ENCODE measurements at regions not wholly inside any gene's neighbourhood (a gene's known extent, or its start where the extent isn't known, plus 50 kb on each side); places are given as distances from the start of the nearest gene placed in this dataset.

GRCh38 chr11:38683484-38683883 lies 2085.4 kb upstream of the RAG2 start:
- WGBS (ENCODE audit: insufficient coverage, insufficient replicate concordance, low lambda C conversion rate, missing lambda C conversion rate) = 23% methylated on average over 2 of the region's 2 CpGs
- FAIRE-seq = no peak

DNA sequence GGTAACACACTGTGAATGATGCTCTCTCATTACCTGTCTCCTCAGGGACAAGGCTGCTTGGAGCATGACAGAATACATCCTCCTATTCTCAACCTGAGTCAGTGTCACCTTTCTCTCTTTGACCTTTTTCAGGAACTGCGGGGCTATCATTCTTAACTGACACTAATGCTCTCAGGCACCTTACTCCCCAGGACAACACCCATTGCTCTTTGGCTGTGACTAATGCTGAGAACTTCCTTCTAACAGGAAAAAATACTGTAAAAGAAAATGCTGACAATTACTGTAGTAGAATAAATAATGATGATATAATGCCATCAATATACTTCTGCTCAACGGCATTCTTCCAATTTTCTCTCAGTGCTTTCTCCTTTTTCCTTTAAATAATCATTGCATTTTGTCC lies 2082.7 kb upstream of the RAG2 start:
- Histone ChIP-seq H3K79me2 (ENCODE audit: control insufficient read depth, insufficient read depth, low read length) (no peaks in the 10 kb centered on the region), H3K4me1 (ENCODE audit: control insufficient read depth, insufficient read depth, low read length) (no peaks in the 10 kb centered on the region), H3K4me2 (ENCODE audit: control insufficient read depth, insufficient read depth) (no peak overlapping the region), H3K27ac (ENCODE audit: control insufficient read depth, insufficient read depth) (no peak overlapping the region), H2AFZ (ENCODE audit: control insufficient read depth, low read depth, low read length) (no peak overlapping the region), H4K20me1 (ENCODE audit: control insufficient read depth, insufficient read depth) (no peaks in the 10 kb centered on the region), H3K36me3 (ENCODE audit: control insufficient read depth in 2 of 2, insufficient read depth in 2 of 2, low read length in 1 of 2) (no peaks in the 10 kb centered on the region), H3K4me3 (no peak overlapping the region), H3K9me3 (replicated peaks; ENCODE audit: control insufficient read depth, insufficient read depth, low read length) (no peaks in the 10 kb centered on the region), H3K9ac (ENCODE audit: control insufficient read depth, insufficient read depth, low read length) (no peak overlapping the region), H3K27me3 (replicated peaks in 1 of 2; ENCODE audit: control insufficient read depth in 2 of 2, insufficient read depth in 2 of 2, low read length in 1 of 2) (no peaks in the 10 kb centered on the region)
- TF ChIP-seq NFYA (IDR thresholded peaks at IDR 0.05; ENCODE audit: borderline replicate concordance, low read depth, low read length) (no peak), SIN3A (IDR thresholded peaks at IDR 0.05; ENCODE audit: low read depth, low read length) (no peak), KAT2A (conservative IDR thresholded peaks at IDR 0.05; ENCODE audit: control insufficient read depth, low read depth, low read length) (no peak), KLF5 (IDR thresholded peaks at IDR 0.05; ENCODE audit: partially characterized antibody) (no peak), MXI1 (IDR thresholded peaks at IDR 0.05; ENCODE audit: low read depth, low read length) (no peak), ZSCAN29 (IDR thresholded peaks at IDR 0.05) (no peak), E2F8 (IDR thresholded peaks at IDR 0.05; ENCODE audit: low read depth, partially characterized antibody) (no peak), MEF2A (IDR thresholded peaks at IDR 0.05; ENCODE audit: insufficient read depth, low read depth, low read length) (no peak)
- no peak for ATAC-seq
- RAD21 ChIA-PET (ENCODE audit: unreplicated experiment) = no interaction called here
- CTCF ChIA-PET = interaction anchor here (0.7 kb wide), 1 partner anchor 1628 kb away, joined by 4 read pairs; no protein-coding TSS in a partner anchor
- 20% methylated on average over 2 of the region's 2 CpGs for WGBS (ENCODE audit: insufficient coverage, insufficient replicate concordance, low lambda C conversion rate, missing lambda C conversion rate)
- DNase-seq (ENCODE audit: low read depth, low spot score) = no peak
- no TSS peak for BruUV-seq (replicated peaks)
- FAIRE-seq = no peak
- SMC1A ChIA-PET (ENCODE audit: uncharacterized antibody, unreplicated experiment) = no interaction called here
- intact Hi-C loops (cut with micrococcal nuclease; ENCODE audit: unreplicated experiment) (no loop called here), in situ Hi-C loops (cut with MboI) (no loop called here)
- POLR2A ChIA-PET = no interaction called here

More at GRCh38 chr11:38683484-38683883, 2085.4 kb upstream of the RAG2 start:
- in situ Hi-C loops (cut with MboI) = no loop called here
- H2AFZ ChIP-seq (ENCODE audit: control insufficient read depth, low read depth, low read length) = no peak overlapping the region
- H3K27me3 ChIP-seq (replicated peaks in 1 of 2; ENCODE audit: control insufficient read depth in 2 of 2, insufficient read depth in 2 of 2, low read length in 1 of 2) = no peaks in the 10 kb centered on the region
- H3K9ac ChIP-seq (ENCODE audit: control insufficient read depth, insufficient read depth, low read length) = no peak overlapping the region
- no peaks in the 10 kb centered on the region for H3K36me3 ChIP-seq (ENCODE audit: control insufficient read depth in 2 of 2, insufficient read depth in 2 of 2, low read length in 1 of 2)
- no peak for DNase-seq (ENCODE audit: low read depth, low spot score)
- no peaks in the 10 kb centered on the region for H3K9me3 ChIP-seq (replicated peaks; ENCODE audit: control insufficient read depth, insufficient read depth, low read length)
- no peak overlapping the region for H3K4me2 ChIP-seq (ENCODE audit: control insufficient read depth, insufficient read depth)
- CTCF ChIA-PET = no interaction called here
- no TSS peak for BruUV-seq (replicated peaks)
- H3K4me1 ChIP-seq (ENCODE audit: control insufficient read depth, insufficient read depth, low read length) = no peaks in the 10 kb centered on the region
- intact Hi-C loops (cut with micrococcal nuclease; ENCODE audit: unreplicated experiment) = no loop called here
- no peak overlapping the region for H3K27ac ChIP-seq (ENCODE audit: control insufficient read depth, insufficient read depth)
- TF ChIP-seq, protein P1, sequence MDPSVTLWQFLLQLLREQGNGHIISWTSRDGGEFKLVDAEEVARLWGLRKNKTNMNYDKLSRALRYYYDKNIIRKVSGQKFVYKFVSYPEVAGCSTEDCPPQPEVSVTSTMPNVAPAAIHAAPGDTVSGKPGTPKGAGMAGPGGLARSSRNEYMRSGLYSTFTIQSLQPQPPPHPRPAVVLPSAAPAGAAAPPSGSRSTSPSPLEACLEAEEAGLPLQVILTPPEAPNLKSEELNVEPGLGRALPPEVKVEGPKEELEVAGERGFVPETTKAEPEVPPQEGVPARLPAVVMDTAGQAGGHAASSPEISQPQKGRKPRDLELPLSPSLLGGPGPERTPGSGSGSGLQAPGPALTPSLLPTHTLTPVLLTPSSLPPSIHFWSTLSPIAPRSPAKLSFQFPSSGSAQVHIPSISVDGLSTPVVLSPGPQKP (IDR thresholded peaks at IDR 0.05; ENCODE audit: low read depth, low read length) = no peak
- no peak for TF ChIP-seq SP1 (IDR thresholded peaks at IDR 0.05; ENCODE audit: low read depth, low read length)
- TF ChIP-seq SMC3 (IDR thresholded peaks at IDR 0.05; ENCODE audit: borderline replicate concordance, low read length) = no peak
- TF ChIP-seq POLR2AphosphoS5 (IDR thresholded peaks at IDR 0.05; ENCODE audit: low read length) = no peak
- no peak for TF ChIP-seq CHD4 (IDR thresholded peaks at IDR 0.05)
- TF ChIP-seq DPF2 (IDR thresholded peaks at IDR 0.05) = no peak
- no peak for TF ChIP-seq TCF12 (IDR thresholded peaks at IDR 0.05; ENCODE audit: low read depth, low read length)
- TF ChIP-seq ZNF217 (IDR thresholded peaks at IDR 0.05) = no peak
- TF ChIP-seq EP300 (IDR thresholded peaks at IDR 0.05; ENCODE audit: borderline replicate concordance in 1 of 2, control insufficient read depth in 1 of 2, low read depth in 2 of 2, low read length in 2 of 2) = no peak
- TF ChIP-seq FOXK2 (IDR thresholded peaks at IDR 0.05) = no peak
- TF ChIP-seq BHLHE40 (IDR thresholded peaks at IDR 0.05; ENCODE audit: borderline replicate concordance in 1 of 2, low read depth in 2 of 2, low read length in 1 of 2) = no peak
- TF ChIP-seq NR2C2 (IDR thresholded peaks at IDR 0.05; ENCODE audit: borderline replicate concordance, control insufficient read depth, insufficient read length, low read depth) = no peak
- no peak for TF ChIP-seq SIX5 (IDR thresholded peaks at IDR 0.05; ENCODE audit: low read depth, low read length, severe bottlenecking)
- RAD21 ChIA-PET (ENCODE audit: unreplicated experiment) = no interaction called here
- ATAC-seq = no peak
- SMC1A ChIA-PET (ENCODE audit: uncharacterized antibody, unreplicated experiment) = interaction anchor here (1.1 to 1.2 kb wide), 2 partner anchors 26 to 85 kb away, joined by 3 read pairs; no protein-coding TSS in a partner anchor
- H3K4me3 ChIP-seq = no peak overlapping the region
- H4K20me1 ChIP-seq (ENCODE audit: control insufficient read depth, insufficient read depth) = no peaks in the 10 kb centered on the region
- no peaks in the 10 kb centered on the region for H3K79me2 ChIP-seq (ENCODE audit: control insufficient read depth, insufficient read depth, low read length)
- POLR2A ChIA-PET = interaction anchor here (0.6 kb wide), 1 partner anchor 22 kb away, joined by 4 read pairs; no protein-coding TSS in a partner anchor

Data from GM12878 (cell line).